Osteocyte (in vitro differentiated cells): ENCODE measurements at regions not wholly inside any gene's neighbourhood (a gene's known extent, or its start where the extent isn't known, plus 50 kb on each side); places are given as distances from the start of the nearest gene placed in this dataset.

Source experiments
- DNase-seq: peaks from one replicate; pipeline ENCODE4 v3.0.0; 2021; ENCODE audit warnings: mixed read lengths; ENCODE audit not compliant: unreplicated experiment; ENCODE audit errors: extremely low spot score
- H3K27ac Mint-ChIP-seq: one replicate; pipeline ENCODE4 v1.8.0; 2021; ENCODE audit warnings: mild to moderate bottlenecking, mixed read lengths; ENCODE audit not compliant: unreplicated experiment
- H3K27me3 Mint-ChIP-seq: one replicate; pipeline ENCODE4 v1.8.0; 2021; ENCODE audit warnings: mixed read lengths; ENCODE audit not compliant: unreplicated experiment
- H3K36me3 Mint-ChIP-seq: one replicate; pipeline ENCODE4 v1.8.0; 2021; ENCODE audit warnings: mixed read lengths; ENCODE audit not compliant: unreplicated experiment
- H3K4me1 Mint-ChIP-seq: one replicate; pipeline ENCODE4 v1.8.0; 2021; ENCODE audit warnings: mixed read lengths; ENCODE audit not compliant: unreplicated experiment
- H3K4me3 Mint-ChIP-seq: one replicate; pipeline ENCODE4 v1.8.0; 2021; ENCODE audit warnings: mild to moderate bottlenecking, moderate library complexity, mixed read lengths; ENCODE audit not compliant: unreplicated experiment
- H3K9me3 Mint-ChIP-seq: one replicate; pipeline ENCODE4 v1.8.0; 2021; ENCODE audit warnings: mixed read lengths; ENCODE audit not compliant: unreplicated experiment
- CTCF ChIP-seq: fragments of 200-600 bp; sonication (generic); IDR thresholded peaks from 2 replicates; pipeline ENCODE4 v1.5.0; 2021; ENCODE audit warnings: antibody characterized with exemption, mild to moderate bottlenecking, moderate library complexity

GRCh38 chr20:24169256-24169655, 180.7 kb upstream of the GGTLC1 start:
- Mint-ChIP-seq H3K9me3 (peaks cover 17% of the 10 kb centered on the region), H3K36me3 (no peaks in the 10 kb centered on the region), H3K4me3 (no peak overlapping the region), H3K4me1 (peaks cover 4% of the 10 kb centered on the region), H3K27me3 (peaks cover 21% of the 10 kb centered on the region), H3K27ac (no peak overlapping the region)
- DNase-seq = no peak
- no peak for TF ChIP-seq CTCF

- no peaks in the 10 kb centered on the region for H3K36me3 Mint-ChIP-seq
- peaks cover 4% of the 10 kb centered on the region for H3K4me1 Mint-ChIP-seq
- TF ChIP-seq CTCF = no peak
Measured at GRCh38 chr20:24166412-24166811, 177.8 kb upstream of the GGTLC1 start.

GRCh38 chr20:24166123-24166381, 177.5 kb upstream of the GGTLC1 start:
- Mint-ChIP-seq H3K4me1 (peaks cover 4% of the 10 kb centered on the region), H3K36me3 (no peaks in the 10 kb centered on the region), H3K9me3 (no peaks in the 10 kb centered on the region), H3K4me3 (no peak overlapping the region), H3K27ac (no peak overlapping the region), H3K27me3 (peaks cover 8% of the 10 kb centered on the region)
- DNase-seq = no peak
- TF ChIP-seq CTCF = no peak

More at GRCh38 chr20:24166412-24166811, 177.8 kb upstream of the GGTLC1 start:
- Mint-ChIP-seq H3K9me3 (no peaks in the 10 kb centered on the region), H3K27ac (no peak overlapping the region), H3K27me3 (peaks cover 11% of the 10 kb centered on the region), H3K4me3 (no peak overlapping the region)
- no peak for DNase-seq

- peaks cover 8% of the 10 kb centered on the region for H3K27me3 Mint-ChIP-seq
- no peaks in the 10 kb centered on the region for H3K36me3 Mint-ChIP-seq
- DNase-seq = no peak
- H3K4me1 Mint-ChIP-seq = peaks cover 4% of the 10 kb centered on the region
- H3K4me3 Mint-ChIP-seq = no peak overlapping the region
- no peak overlapping the region for H3K27ac Mint-ChIP-seq
- TF ChIP-seq CTCF = no peak
- no peaks in the 10 kb centered on the region for H3K9me3 Mint-ChIP-seq
Measured at GRCh38 chr20:24165301-24166122, 176.9 kb upstream of the GGTLC1 start.

- no peaks in the 10 kb centered on the region for H3K9me3 Mint-ChIP-seq
- H3K27ac Mint-ChIP-seq = no peak overlapping the region
- no peaks in the 10 kb centered on the region for H3K36me3 Mint-ChIP-seq
- peaks cover 4% of the 10 kb centered on the region for H3K4me1 Mint-ChIP-seq
- peak; percentile 69 for TF ChIP-seq CTCF
- no peak overlapping the region for H3K4me3 Mint-ChIP-seq
- peaks cover 2% of the 10 kb centered on the region for H3K27me3 Mint-ChIP-seq
- DNase-seq = no peak
Measured at GRCh38 chr20:24164360-24164759, 175.8 kb upstream of the GGTLC1 start.
